HG02884 (cell line): ENCODE measurements at regions not wholly inside any gene's neighbourhood (a gene's known extent, or its start where the extent isn't known, plus 50 kb on each side); places are given as distances from the start of the nearest gene placed in this dataset.
"Not testable (repeated sequence)": the region's sequence is repeated elsewhere in the genome, so short reads cannot be mapped to it uniquely, and the experiment has no call there.

Experiments used
- ATAC-seq: cut with Tn5 transposase; IDR thresholded peaks from one replicate; pipeline ENCODE4 v1.9.1; 2021; ENCODE audit warnings: mild to moderate bottlenecking, moderate library complexity; ENCODE audit not compliant: unreplicated experiment

- ATAC-seq: no peak
Observed at GRCh38 chr5:18397891-18398290, 763.6 kb downstream of the TAF11L14 start.

GRCh38 chr5:18399461-18400327 lies 765.4 kb downstream of the TAF11L14 start:
- not testable (repeated sequence) for ATAC-seq

- ATAC-seq: no peak
Observed at GRCh38 chr5:18403141-18403540, 768.9 kb downstream of the TAF11L14 start.

- ATAC-seq: no peak
Observed at GRCh38 chr5:18403941-18404438, 769.7 kb downstream of the TAF11L14 start.

GRCh38 chr5:18420711-18421110 lies 786.5 kb downstream of the TAF11L14 start:
- ATAC-seq: no peak

- no peak for ATAC-seq
Observed at GRCh38 chr5:18433336-18433735, 799.1 kb downstream of the TAF11L14 start.

- no peak for ATAC-seq
Observed at GRCh38 chr5:18438126-18438525, 803.9 kb downstream of the TAF11L14 start.

GRCh38 chr5:18455521-18455920 lies 821.3 kb downstream of the TAF11L14 start:
- ATAC-seq: no peak

- ATAC-seq: no peak
Observed at GRCh38 chr5:18457255-18457654, 823.0 kb downstream of the TAF11L14 start.

- no peak for ATAC-seq
Observed at GRCh38 chr5:18461766-18462165, 827.5 kb downstream of the TAF11L14 start.

GRCh38 chr5:18465833-18466681 lies 831.8 kb downstream of the TAF11L14 start:
- peak; percentile 95 for ATAC-seq

GRCh38 chr5:18466731-18467130 lies 832.5 kb downstream of the TAF11L14 start:
- ATAC-seq: no peak

- ATAC-seq: not testable (repeated sequence)
Observed at GRCh38 chr5:18471791-18472190, 837.5 kb downstream of the TAF11L14 start.

- no peak for ATAC-seq
Observed at GRCh38 chr5:18483451-18483850, 849.2 kb downstream of the TAF11L14 start.

- no peak for ATAC-seq
Observed at GRCh38 chr5:18487928-18488480, 853.7 kb downstream of the TAF11L14 start.

GRCh38 chr5:18489703-18490102 lies 855.4 kb downstream of the TAF11L14 start:
- ATAC-seq: no peak

- ATAC-seq: no peak
Observed at GRCh38 chr5:18491349-18491748, 857.1 kb downstream of the TAF11L14 start.

- ATAC-seq: no peak
Observed at GRCh38 chr5:18495157-18495556, 860.9 kb downstream of the TAF11L14 start.

GRCh38 chr5:18496041-18496440 lies 861.8 kb downstream of the TAF11L14 start:
- ATAC-seq: no peak

GRCh38 chr5:18497089-18497488 lies 862.8 kb downstream of the TAF11L14 start:
- ATAC-seq: no peak

- ATAC-seq: no peak
Observed at GRCh38 chr5:18503797-18504328, 869.6 kb downstream of the TAF11L14 start.
